Neural cell (in vitro differentiated cells): ENCODE measurements at regions not wholly inside any gene's neighbourhood (a gene's known extent, or its start where the extent isn't known, plus 50 kb on each side); places are given as distances from the start of the nearest gene placed in this dataset.

Source experiments
- H2AFZ ChIP-seq: fragments of 200-600, 300-800 bp; sonication (generic), shearing (Covaris generic); 2 replicates; pipeline ENCODE4 v1.6.0; 2014; ENCODE audit warnings: low read depth, mild to moderate bottlenecking, antibody characterized with exemption, low read length, moderate library complexity
- H3F3A ChIP-seq: fragments of 200-600 bp; shearing (Covaris generic); 2 replicates; pipeline ENCODE4 v1.6.1; 2016; ENCODE audit warnings: mild to moderate bottlenecking, moderate library complexity, mixed read lengths, antibody characterized with exemption, low read length; ENCODE audit not compliant: insufficient read depth, poor library complexity, severe bottlenecking
- H3K27ac ChIP-seq: fragments of 200-600, 300-800 bp; sonication (generic), shearing (Covaris generic); 2 replicates; pipeline ENCODE4 v1.5.1; 2014; ENCODE audit warnings: mild to moderate bottlenecking, low read length, moderate library complexity
- H3K27me3 ChIP-seq: fragments of 300-800, 200-600 bp; sonication (generic), shearing (Covaris generic); 2 replicates; pipeline ENCODE4 v1.6.0; 2014; ENCODE audit warnings: mild to moderate bottlenecking, low read depth, low read length, moderate library complexity; ENCODE audit not compliant: insufficient read depth
- H3K36me3 ChIP-seq: fragments of 300-800, 200-600 bp; sonication (generic), shearing (Covaris generic); 2 replicates; pipeline ENCODE4 v1.5.1; 2014; ENCODE audit warnings: mild to moderate bottlenecking, antibody characterized with exemption, low read length, moderate library complexity; ENCODE audit not compliant: insufficient read depth
- H3K4me2 ChIP-seq: fragments of 300-800, 200-600 bp; sonication (generic), shearing (Covaris generic); 2 replicates; pipeline ENCODE4 v1.6.0; 2014; ENCODE audit warnings: mild to moderate bottlenecking, low read length
- H3K4me3 ChIP-seq: fragments of 300-800, 200-600 bp; sonication (generic), shearing (Covaris generic); 2 replicates; pipeline ENCODE4 v1.5.1; 2014; ENCODE audit warnings: mild to moderate bottlenecking, low read length, moderate library complexity
- H3K79me2 ChIP-seq: fragments of 200-600 bp; shearing (Covaris generic); replicated peaks from 2 replicates; pipeline ENCODE4 v1.6.0; 2014; ENCODE audit warnings: mild to moderate bottlenecking, low read length, moderate library complexity; ENCODE audit not compliant: insufficient read depth
- H3K9ac ChIP-seq: fragments of 300-800, 200-600 bp; sonication (generic), shearing (Covaris generic); 2 replicates; pipeline ENCODE4 v1.6.1; 2016; ENCODE audit warnings: mild to moderate bottlenecking, low read length, mixed read lengths
- H3K9me2 ChIP-seq: fragments of 200-600 bp; shearing (Covaris generic); 2 replicates; pipeline ENCODE4 v1.6.1; 2016; ENCODE audit warnings: mild to moderate bottlenecking, low read length, mixed read lengths; ENCODE audit not compliant: insufficient read depth
- H3K9me3 ChIP-seq: fragments of 200-600, 300-800 bp; sonication (generic), shearing (Covaris generic); 2 replicates; pipeline ENCODE4 v1.6.1; 2016; ENCODE audit warnings: mild to moderate bottlenecking, mixed run types, low read length, moderate library complexity, mixed read lengths
- H4K20me1 ChIP-seq: fragments of 200-600 bp; shearing (Covaris generic); 2 replicates; pipeline ENCODE4 v1.6.1; 2016; ENCODE audit warnings: mild to moderate bottlenecking, mixed run types; ENCODE audit not compliant: insufficient read depth
- CTCF ChIP-seq: fragments of 450-650 bp; IDR thresholded peaks from 2 replicates; pipeline ENCODE4 v1.5.1; 2014; ENCODE audit warnings: antibody characterized with exemption, mild to moderate bottlenecking, moderate library complexity; ENCODE audit not compliant: poor library complexity, severe bottlenecking
- EP300 ChIP-seq: fragments of 450-650 bp; conservative IDR thresholded peaks from 2 replicates; pipeline ENCODE4 v1.6.1; 2014; ENCODE audit warnings: antibody characterized with exemption, mild to moderate bottlenecking, moderate library complexity; ENCODE audit not compliant: poor library complexity, severe bottlenecking
- EZH2 ChIP-seq: fragments of 200-600, 300-800 bp; shearing (Covaris generic), sonication (generic); IDR thresholded peaks from 2 replicates; pipeline ENCODE4 v1.6.1; 2014; ENCODE audit warnings: antibody characterized with exemption, low read length, borderline replicate concordance, mild to moderate bottlenecking; ENCODE audit not compliant: insufficient read depth, poor library complexity, severe bottlenecking
- MXI1 ChIP-seq: fragments of 450-650 bp; conservative IDR thresholded peaks from 2 replicates; pipeline ENCODE4 v1.6.1; 2014; ENCODE audit warnings: antibody characterized with exemption, mild to moderate bottlenecking; ENCODE audit not compliant: poor library complexity, severe bottlenecking
- POLR2AphosphoS5 ChIP-seq: IDR thresholded peaks from 2 replicates; pipeline ENCODE4 v1.6.1; 2012
- RAD21 ChIP-seq: fragments of 450-650 bp; conservative IDR thresholded peaks from 2 replicates; pipeline ENCODE4 v1.6.1; 2014; ENCODE audit warnings: antibody characterized with exemption, mild to moderate bottlenecking, moderate library complexity
- REST ChIP-seq: IDR thresholded peaks from 2 replicates; pipeline ENCODE4 v1.6.1; 2012; ENCODE audit warnings: borderline replicate concordance
- SMC3 ChIP-seq: fragments of 450-650 bp; conservative IDR thresholded peaks from 2 replicates; pipeline ENCODE4 v1.6.1; 2014; ENCODE audit warnings: antibody characterized with exemption, mild to moderate bottlenecking, moderate library complexity; ENCODE audit not compliant: poor library complexity
- TAF1 ChIP-seq: IDR thresholded peaks from 2 replicates; pipeline ENCODE4 v1.6.1; 2012; ENCODE audit warnings: low read depth

- Histone ChIP-seq H2AFZ (no peak overlapping the region), H3K27me3 (no peaks in the 10 kb centered on the region), H3K27ac (no peak overlapping the region), H3K9me2 (no peaks in the 10 kb centered on the region), H3K79me2 (no peaks in the 10 kb centered on the region), H3K9ac (no peak overlapping the region), H4K20me1 (no peaks in the 10 kb centered on the region), H3K4me3 (no peak overlapping the region), H3K4me2 (no peak overlapping the region), H3K9me3 (no peaks in the 10 kb centered on the region), H3F3A (no peaks in the 10 kb centered on the region), H3K36me3 (no peaks in the 10 kb centered on the region)
- TF ChIP-seq CTCF (no peak), EZH2 (no peak), TAF1 (no peak), EP300 (no peak)
Measured at GRCh38 chr2:235278771-235279355, 215.0 kb upstream of the AGAP1 start.

- no peaks in the 10 kb centered on the region for H3K9me3 ChIP-seq
- H4K20me1 ChIP-seq, result no peaks in the 10 kb centered on the region
- no peaks in the 10 kb centered on the region for H3K36me3 ChIP-seq
- H2AFZ ChIP-seq, result no peak overlapping the region
- H3F3A ChIP-seq, result no peaks in the 10 kb centered on the region
- no peaks in the 10 kb centered on the region for H3K79me2 ChIP-seq
- no peaks in the 10 kb centered on the region for H3K27me3 ChIP-seq
- TF ChIP-seq CTCF (no peak), EZH2 (no peak)
- no peaks in the 10 kb centered on the region for H3K9me2 ChIP-seq
- no peak overlapping the region for H3K27ac ChIP-seq
- no peak overlapping the region for H3K4me2 ChIP-seq
- no peak overlapping the region for H3K4me3 ChIP-seq
- no peak overlapping the region for H3K9ac ChIP-seq
Measured at GRCh38 chr2:235279965-235280364, 213.9 kb upstream of the AGAP1 start.

- Histone ChIP-seq H3K9me2 (no peaks in the 10 kb centered on the region), H3K36me3 (no peaks in the 10 kb centered on the region), H3K27ac (no peak overlapping the region), H3K79me2 (no peaks in the 10 kb centered on the region), H3K4me3 (no peak overlapping the region), H3K9ac (no peak overlapping the region), H3K27me3 (no peaks in the 10 kb centered on the region), H3F3A (no peaks in the 10 kb centered on the region), H2AFZ (no peak overlapping the region), H4K20me1 (no peaks in the 10 kb centered on the region), H3K9me3 (no peaks in the 10 kb centered on the region), H3K4me2 (no peak overlapping the region)
- TF ChIP-seq POLR2AphosphoS5, result no peak
- TF ChIP-seq MXI1, result no peak
- no peak for TF ChIP-seq RAD21
- TF ChIP-seq TAF1, result no peak
- TF ChIP-seq CTCF, result no peak
- TF ChIP-seq REST, result no peak
- TF ChIP-seq EZH2, result no peak
- no peak for TF ChIP-seq SMC3
Measured at GRCh38 chr2:235283246-235283645, 210.6 kb upstream of the AGAP1 start.
